ENCODE measurements at regions not wholly inside any gene's neighbourhood (a gene's known extent, or its start where the extent isn't known, plus 50 kb on each side); places are given as distances from the start of the nearest gene placed in this dataset.

- intact Hi-C loops (cut with micrococcal nuclease; ENCODE audit: unreplicated experiment) = no loop called here
- DNase-seq = no peak
These were observed 356.2 kb downstream of the METTL15 start for GRCh38 chr11:28464252-28464867.

GRCh38 chr11:28463826-28464225 lies 355.6 kb downstream of the METTL15 start:
- no peak for TF ChIP-seq CTCF (IDR thresholded peaks at IDR 0.05; ENCODE audit: unreplicated experiment)
- H3K36me3 Mint-ChIP-seq (ENCODE audit: insufficient read depth, unreplicated experiment) = no peaks in the 10 kb centered on the region
- intact Hi-C loops (cut with micrococcal nuclease; ENCODE audit: unreplicated experiment) = no loop called here
- BruUV-seq (replicated peaks) = no TSS peak
- H3K9me3 Mint-ChIP-seq (ENCODE audit: low read depth, unreplicated experiment) = peaks cover 7% of the 10 kb centered on the region
- no peaks in the 10 kb centered on the region for H3K27me3 Mint-ChIP-seq (ENCODE audit: unreplicated experiment)
- CTCF ChIA-PET = no interaction called here
- no peak for DNase-seq
- peaks cover 13% of the 10 kb centered on the region for H3K4me1 Mint-ChIP-seq (ENCODE audit: low read depth, unreplicated experiment)
- no peak overlapping the region for H3K27ac Mint-ChIP-seq (ENCODE audit: unreplicated experiment)
- no peak overlapping the region for H3K4me3 Mint-ChIP-seq (ENCODE audit: low read depth, unreplicated experiment)

More at GRCh38 chr11:28464252-28464867, 356.2 kb downstream of the METTL15 start:
- CTCF ChIA-PET = no interaction called here
- Mint-ChIP-seq H3K27me3 (ENCODE audit: unreplicated experiment) (no peaks in the 10 kb centered on the region), H3K9me3 (ENCODE audit: low read depth, unreplicated experiment) (peaks cover 5% of the 10 kb centered on the region), H3K36me3 (ENCODE audit: insufficient read depth, unreplicated experiment) (no peaks in the 10 kb centered on the region), H3K4me1 (ENCODE audit: low read depth, unreplicated experiment) (peaks cover 13% of the 10 kb centered on the region), H3K27ac (ENCODE audit: unreplicated experiment) (no peak overlapping the region), H3K4me3 (ENCODE audit: low read depth, unreplicated experiment) (no peak overlapping the region)
- no TSS peak for BruUV-seq (replicated peaks)
- TF ChIP-seq CTCF (IDR thresholded peaks at IDR 0.05; ENCODE audit: unreplicated experiment) = no peak

- H3K9me3 Mint-ChIP-seq (ENCODE audit: low read depth, unreplicated experiment) = peaks cover 8% of the 10 kb centered on the region
- H3K27me3 Mint-ChIP-seq (ENCODE audit: unreplicated experiment) = no peaks in the 10 kb centered on the region
- no peaks in the 10 kb centered on the region for H3K36me3 Mint-ChIP-seq (ENCODE audit: insufficient read depth, unreplicated experiment)
- peaks cover 13% of the 10 kb centered on the region for H3K4me1 Mint-ChIP-seq (ENCODE audit: low read depth, unreplicated experiment)
- no peak overlapping the region for H3K27ac Mint-ChIP-seq (ENCODE audit: unreplicated experiment)
- TF ChIP-seq CTCF (IDR thresholded peaks at IDR 0.05; ENCODE audit: unreplicated experiment) = no peak
- DNase-seq = no peak
- CTCF ChIA-PET = no interaction called here
- no peak overlapping the region for H3K4me3 Mint-ChIP-seq (ENCODE audit: low read depth, unreplicated experiment)
- intact Hi-C loops (cut with micrococcal nuclease; ENCODE audit: unreplicated experiment) = no loop called here
- no TSS peak for BruUV-seq (replicated peaks)
These were observed 353.7 kb downstream of the METTL15 start for GRCh38 chr11:28461846-28462245.

- Mint-ChIP-seq H3K4me1 (ENCODE audit: low read depth, unreplicated experiment) (peaks cover 13% of the 10 kb centered on the region), H3K27me3 (ENCODE audit: unreplicated experiment) (no peaks in the 10 kb centered on the region), H3K4me3 (ENCODE audit: low read depth, unreplicated experiment) (no peak overlapping the region), H3K36me3 (ENCODE audit: insufficient read depth, unreplicated experiment) (no peaks in the 10 kb centered on the region), H3K9me3 (ENCODE audit: low read depth, unreplicated experiment) (peaks cover 8% of the 10 kb centered on the region), H3K27ac (ENCODE audit: unreplicated experiment) (no peak overlapping the region)
- no peak for DNase-seq
- CTCF ChIA-PET = no interaction called here
- intact Hi-C loops (cut with micrococcal nuclease; ENCODE audit: unreplicated experiment) = no loop called here
- no peak for TF ChIP-seq CTCF (IDR thresholded peaks at IDR 0.05; ENCODE audit: unreplicated experiment)
- no TSS peak for BruUV-seq (replicated peaks)
These were observed 353.1 kb downstream of the METTL15 start for GRCh38 chr11:28461338-28461737.

Data from Calu3 (cell line).